GM12878 (cell line): ENCODE measurements at regions not wholly inside any gene's neighbourhood (a gene's known extent, or its start where the extent isn't known, plus 50 kb on each side); places are given as distances from the start of the nearest gene placed in this dataset.

ENCODE experiments used
- ATAC-seq: fragments of 200-7000 bp; cut with Tn5 transposase; 3 replicates; pipeline ENCODE4 v1.9.1; 2020; ENCODE audit warnings: mild to moderate bottlenecking, moderate library complexity
- BruUV-seq: library from RNA; stranded (reverse); fragments of 400-500 nt; replicated peaks from 2 replicates; lab custom pipeline; 2021; lab: Mats Ljungman, UMichigan
- CTCF ChIA-PET: fragments of 300-600 bp; sonication (Branson Sonifier 250); formaldehyde crosslinking; extraction: SDS; loops from one replicate; lab custom pipeline; 2021; ENCODE audit warnings: inconsistent platforms; lab: Yijun Ruan, JAX
- POLR2A ChIA-PET: fragments of 350-600 bp; formaldehyde crosslinking; extraction: SDS; loops from one replicate; lab custom pipeline; 2021; ENCODE audit warnings: inconsistent platforms; lab: Charles Lee
- RAD21 ChIA-PET: fragments of 300-600 bp; sonication (Branson Sonifier 250); formaldehyde crosslinking; loops from one replicate; lab custom pipeline; 2023; ENCODE audit warnings: antibody characterized with exemption; ENCODE audit not compliant: unreplicated experiment; lab: Charles Lee
- SMC1A ChIA-PET: fragments of 300-600 bp; sonication (Branson Sonifier 250); formaldehyde crosslinking; loops from one replicate; lab custom pipeline; 2023; ENCODE audit not compliant: unreplicated experiment, uncharacterized antibody; lab: Charles Lee
- DNase-seq: peaks from one replicate; pipeline ENCODE4 v3.0.0-alpha.2; 2011; ENCODE audit warnings: low read depth, low spot score
- FAIRE-seq: peaks from 3 replicates; lab custom pipeline; 2011; peaks lifted over from hg19 to GRCh38; lab: Jason Lieb, UNC
- H2AFZ ChIP-seq: 2 replicates; pipeline ENCODE4 v1.6.0; 2011; ENCODE audit warnings: low read depth, low read length, control low read depth; ENCODE audit not compliant: control insufficient read depth
- H3K27ac ChIP-seq: 2 replicates; pipeline ENCODE4 v1.5.1; 2011; ENCODE audit warnings: control low read depth; ENCODE audit not compliant: control insufficient read depth, insufficient read depth
- H3K27me3 ChIP-seq, 2 experiments: replicated peaks in 1 of 2; 2 replicates each; pipeline versions ENCODE4 v1.6.0 to v1.6.1; 2011; ENCODE audit warnings: low read length in 1 of 2; ENCODE audit not compliant: control insufficient read depth in 2 of 2, insufficient read depth in 2 of 2
- H3K36me3 ChIP-seq, 2 experiments: 2 replicates each; pipeline ENCODE4 v1.5.1; 2011; ENCODE audit warnings: low read length in 1 of 2; ENCODE audit not compliant: control insufficient read depth in 2 of 2, insufficient read depth in 2 of 2
- H3K4me1 ChIP-seq: 2 replicates; pipeline ENCODE4 v1.6.1; 2011; ENCODE audit warnings: mild to moderate bottlenecking, low read length, moderate library complexity, mixed read lengths; ENCODE audit not compliant: control insufficient read depth, insufficient read depth
- H3K4me2 ChIP-seq: 2 replicates; pipeline ENCODE4 v1.6.0; 2011; ENCODE audit warnings: control low read depth; ENCODE audit not compliant: control insufficient read depth, insufficient read depth
- H3K4me3 ChIP-seq: fragments of 200-600 bp; sonication (generic); 2 replicates; pipeline ENCODE4 v1.5.1; 2016
- H3K79me2 ChIP-seq: 2 replicates; pipeline ENCODE4 v1.6.0; 2011; ENCODE audit warnings: low read length; ENCODE audit not compliant: control insufficient read depth, insufficient read depth
- H3K9ac ChIP-seq: 2 replicates; pipeline ENCODE4 v1.8.0; 2011; ENCODE audit warnings: low read length, control low read depth, mixed read lengths; ENCODE audit not compliant: control insufficient read depth, insufficient read depth
- H3K9me3 ChIP-seq: replicated peaks from 3 replicates; pipeline ENCODE4 v1.5.1; 2011; ENCODE audit warnings: mild to moderate bottlenecking, low read length; ENCODE audit not compliant: control insufficient read depth, insufficient read depth
- H4K20me1 ChIP-seq: 2 replicates; pipeline ENCODE4 v1.6.0; 2011; ENCODE audit not compliant: control insufficient read depth, insufficient read depth
- BCL3 ChIP-seq: IDR thresholded peaks from 2 replicates; pipeline ENCODE4 v1.6.1; 2011; ENCODE audit warnings: borderline replicate concordance, low read depth, mild to moderate bottlenecking, moderate library complexity, low read length; ENCODE audit not compliant: insufficient read depth, poor library complexity, severe bottlenecking
- CBX5 ChIP-seq: sonication (generic); IDR thresholded peaks from 2 replicates; pipeline ENCODE4 v1.6.1; 2016; ENCODE audit warnings: low read depth, moderate library complexity, mild to moderate bottlenecking, inconsistent platforms
- ETV6 ChIP-seq, 2 experiments: fragments of 450-650 bp in 1 of 2; IDR thresholded peaks in 1 of 2; conservative IDR thresholded peaks in 1 of 2; 2 replicates each; pipeline ENCODE4 v1.6.1; 2014; ENCODE audit warnings: antibody characterized with exemption in 1 of 2, borderline replicate concordance in 1 of 2, low read depth in 1 of 2, mild to moderate bottlenecking in 1 of 2, moderate library complexity in 1 of 2
- LARP7 ChIP-seq: fragments of 450-650 bp; IDR thresholded peaks from 2 replicates; pipeline ENCODE4 v1.6.1; 2017; ENCODE audit warnings: mild to moderate bottlenecking
- MEF2B ChIP-seq: fragments of 450-650 bp; IDR thresholded peaks from 2 replicates; pipeline ENCODE4 v1.6.1; 2018; ENCODE audit warnings: mild to moderate bottlenecking, moderate library complexity; ENCODE audit not compliant: partially characterized antibody, poor library complexity, severe bottlenecking
- MYB ChIP-seq: fragments of 150-350 bp; IDR thresholded peaks from 2 replicates; pipeline ENCODE4 v1.6.1; 2014; ENCODE audit warnings: mild to moderate bottlenecking, low read depth, low read length, borderline replicate concordance
- MYC ChIP-seq: IDR thresholded peaks from 2 replicates; pipeline ENCODE4 v1.6.1; 2011; ENCODE audit warnings: mild to moderate bottlenecking, low read length, moderate library complexity, inconsistent platforms; ENCODE audit not compliant: insufficient read depth, insufficient replicate concordance, insufficient read length, severe bottlenecking
- NFIC ChIP-seq: IDR thresholded peaks from 2 replicates; pipeline ENCODE4 v1.6.1; 2012; ENCODE audit warnings: low read depth, mild to moderate bottlenecking, inconsistent platforms, low read length, moderate library complexity
- NFXL1 ChIP-seq: fragments of 450-650 bp; IDR thresholded peaks from 2 replicates; pipeline ENCODE4 v1.6.1; 2017; ENCODE audit warnings: antibody characterized with exemption, mild to moderate bottlenecking, borderline replicate concordance
- NFYA ChIP-seq: IDR thresholded peaks from 2 replicates; pipeline ENCODE4 v1.6.1; 2011; ENCODE audit warnings: low read depth, mild to moderate bottlenecking, low read length, improper control_type of control experiment, borderline replicate concordance
- NFYB ChIP-seq: IDR thresholded peaks from 2 replicates; pipeline ENCODE4 v1.6.1; 2011; ENCODE audit warnings: low read depth, mild to moderate bottlenecking, low read length, improper control_type of control experiment, moderate library complexity; ENCODE audit not compliant: insufficient read depth
- PAX5 ChIP-seq: IDR thresholded peaks from 2 replicates; pipeline ENCODE4 v1.6.1; 2011; ENCODE audit warnings: low read depth, low read length, borderline replicate concordance
- POLR2AphosphoS5 ChIP-seq: IDR thresholded peaks from 2 replicates; pipeline ENCODE4 v1.6.1; 2011; ENCODE audit warnings: mild to moderate bottlenecking, low read length, inconsistent platforms
- RAD21 ChIP-seq: IDR thresholded peaks from 2 replicates; pipeline ENCODE4 v1.6.1; 2011; ENCODE audit warnings: mild to moderate bottlenecking, low read depth, low read length, moderate library complexity; ENCODE audit not compliant: insufficient read depth
- RB1 ChIP-seq: fragments of 450-650 bp; formaldehyde crosslinking; IDR thresholded peaks from 2 replicates; pipeline ENCODE4 v1.6.1; 2017; ENCODE audit warnings: mild to moderate bottlenecking, borderline replicate concordance
- SMAD1 ChIP-seq: fragments of 450-650 bp; IDR thresholded peaks from 2 replicates; pipeline ENCODE4 v1.6.1; 2018; ENCODE audit warnings: mild to moderate bottlenecking, low read depth; ENCODE audit not compliant: partially characterized antibody
- SMARCA5 ChIP-seq: fragments of 450-650 bp; IDR thresholded peaks from 2 replicates; pipeline ENCODE4 v1.6.1; 2017; ENCODE audit warnings: mild to moderate bottlenecking
- STAT3 ChIP-seq: IDR thresholded peaks from 2 replicates; pipeline ENCODE4 v1.6.1; 2011; ENCODE audit warnings: low read depth, low read length, improper control_type of control experiment
- TARDBP ChIP-seq: IDR thresholded peaks from 2 replicates; pipeline ENCODE4 v1.6.1; 2016; ENCODE audit warnings: borderline replicate concordance
- ZBTB4 ChIP-seq: fragments of 450-650 bp; formaldehyde crosslinking; IDR thresholded peaks from 2 replicates; pipeline ENCODE4 v1.4.0; 2022; ENCODE audit warnings: mild to moderate bottlenecking, moderate library complexity
- WGBS: methylation state at CpG from one replicate; pipeline ENCODE4 v1.1.6; 2016; ENCODE audit warnings: low lambda C conversion rate; ENCODE audit not compliant: insufficient replicate concordance, insufficient coverage; ENCODE audit errors: missing lambda C conversion rate; 5-methylcytosine and 5-hydroxymethylcytosine counted together
- in situ Hi-C: fragments of 300-500 bp; cut with MboI; formaldehyde crosslinking; loops from 9 replicates; pipeline ENCODE4 v1.14.3; 2018; ENCODE audit warnings: mixed read lengths
- intact Hi-C: fragments of 100-400 bp; cut with micrococcal nuclease; formaldehyde crosslinking; loops from one replicate; pipeline ENCODE4 v1.14.2; 2022; ENCODE audit not compliant: unreplicated experiment

GRCh38 chr3:73315706-73316105, 254.2 kb downstream of the EBLN2 start (continued):
- no peak for TF ChIP-seq ZBTB4 (CRISPR knock-in tag)
- no peak for TF ChIP-seq LARP7

GRCh38 chr3:73319179-73319769, 257.8 kb downstream of the EBLN2 start:
- Histone ChIP-seq H3K4me1 (no peaks in the 10 kb centered on the region), H3K4me3 (no peak overlapping the region), H3K27ac (no peak overlapping the region), H4K20me1 (no peaks in the 10 kb centered on the region), H3K4me2 (no peak overlapping the region), H3K36me3 (no peaks in the 10 kb centered on the region), H2AFZ (no peak overlapping the region), H3K79me2 (no peaks in the 10 kb centered on the region), H3K9me3 (no peaks in the 10 kb centered on the region), H3K9ac (no peak overlapping the region), H3K27me3 (peaks cover 0 to 2% of the 10 kb centered on the region in 2 experiments; a peak in 1 of 4 replicates)
- ChIA-PET POLR2A (no interaction called here), CTCF (no interaction called here), SMC1A (no interaction called here), RAD21 (no interaction called here)
- intact Hi-C loops, result no loop called here
- WGBS, result 10% methylated on average over 5 of the region's 5 CpGs
- ATAC-seq (no peak), DNase-seq (no peak), FAIRE-seq (no peak)
- in situ Hi-C loops, result no loop called here
- BruUV-seq, result no TSS peak
- TF ChIP-seq STAT3 (no peak), NFIC (no peak), MYB (no peak), RAD21 (no peak), NFYA (no peak), CBX5 (no peak), SMARCA5 (no peak), BCL3 (no peak), POLR2AphosphoS5 (no peak), PAX5 (no peak), ETV6 (conservative IDR thresholded peaks at IDR 0.05 in 1 of 2, IDR thresholded peaks at IDR 0.05 in 1 of 2; ENCODE audit: borderline replicate concordance in 1 of 2, low read depth in 1 of 2) (no peak), RB1 (no peak), NFXL1 (no peak), MYC (no peak), MEF2B (no peak), TARDBP (no peak), SMAD1 (no peak), NFYB (no peak)
